GM12878 (cell line): ENCODE measurements at regions not wholly inside any gene's neighbourhood (a gene's known extent, or its start where the extent isn't known, plus 50 kb on each side); places are given as distances from the start of the nearest gene placed in this dataset.

Experiments
- ATAC-seq: fragments of 200-7000 bp; cut with Tn5 transposase; 3 replicates; pipeline ENCODE4 v1.9.1; 2020; ENCODE audit warnings: mild to moderate bottlenecking, moderate library complexity
- BruUV-seq: library from RNA; stranded (reverse); fragments of 400-500 nt; replicated peaks from 2 replicates; lab custom pipeline; 2021; lab: Mats Ljungman, UMichigan
- CTCF ChIA-PET: fragments of 300-600 bp; sonication (Branson Sonifier 250); formaldehyde crosslinking; extraction: SDS; loops from one replicate; lab custom pipeline; 2021; ENCODE audit warnings: inconsistent platforms; lab: Yijun Ruan, JAX
- POLR2A ChIA-PET: fragments of 350-600 bp; formaldehyde crosslinking; extraction: SDS; loops from one replicate; lab custom pipeline; 2021; ENCODE audit warnings: inconsistent platforms; lab: Charles Lee
- RAD21 ChIA-PET: fragments of 300-600 bp; sonication (Branson Sonifier 250); formaldehyde crosslinking; loops from one replicate; lab custom pipeline; 2023; ENCODE audit warnings: antibody characterized with exemption; ENCODE audit not compliant: unreplicated experiment; lab: Charles Lee
- SMC1A ChIA-PET: fragments of 300-600 bp; sonication (Branson Sonifier 250); formaldehyde crosslinking; loops from one replicate; lab custom pipeline; 2023; ENCODE audit not compliant: unreplicated experiment, uncharacterized antibody; lab: Charles Lee
- DNase-seq: peaks from one replicate; pipeline ENCODE4 v3.0.0-alpha.2; 2011; ENCODE audit warnings: low read depth, low spot score
- FAIRE-seq: peaks from 3 replicates; lab custom pipeline; 2011; peaks lifted over from hg19 to GRCh38; lab: Jason Lieb, UNC
- H2AFZ ChIP-seq: 2 replicates; pipeline ENCODE4 v1.6.0; 2011; ENCODE audit warnings: low read depth, low read length, control low read depth; ENCODE audit not compliant: control insufficient read depth
- H3K27ac ChIP-seq: 2 replicates; pipeline ENCODE4 v1.5.1; 2011; ENCODE audit warnings: control low read depth; ENCODE audit not compliant: control insufficient read depth, insufficient read depth
- H3K27me3 ChIP-seq, 2 experiments: replicated peaks in 1 of 2; 2 replicates each; pipeline versions ENCODE4 v1.6.0 to v1.6.1; 2011; ENCODE audit warnings: low read length in 1 of 2; ENCODE audit not compliant: control insufficient read depth in 2 of 2, insufficient read depth in 2 of 2
- H3K36me3 ChIP-seq, 2 experiments: 2 replicates each; pipeline ENCODE4 v1.5.1; 2011; ENCODE audit warnings: low read length in 1 of 2; ENCODE audit not compliant: control insufficient read depth in 2 of 2, insufficient read depth in 2 of 2
- H3K4me1 ChIP-seq: 2 replicates; pipeline ENCODE4 v1.6.1; 2011; ENCODE audit warnings: mild to moderate bottlenecking, low read length, moderate library complexity, mixed read lengths; ENCODE audit not compliant: control insufficient read depth, insufficient read depth
- H3K4me2 ChIP-seq: 2 replicates; pipeline ENCODE4 v1.6.0; 2011; ENCODE audit warnings: control low read depth; ENCODE audit not compliant: control insufficient read depth, insufficient read depth
- H3K4me3 ChIP-seq: fragments of 200-600 bp; sonication (generic); 2 replicates; pipeline ENCODE4 v1.5.1; 2016
- H3K79me2 ChIP-seq: 2 replicates; pipeline ENCODE4 v1.6.0; 2011; ENCODE audit warnings: low read length; ENCODE audit not compliant: control insufficient read depth, insufficient read depth
- H3K9ac ChIP-seq: 2 replicates; pipeline ENCODE4 v1.8.0; 2011; ENCODE audit warnings: low read length, control low read depth, mixed read lengths; ENCODE audit not compliant: control insufficient read depth, insufficient read depth
- H3K9me3 ChIP-seq: replicated peaks from 3 replicates; pipeline ENCODE4 v1.5.1; 2011; ENCODE audit warnings: mild to moderate bottlenecking, low read length; ENCODE audit not compliant: control insufficient read depth, insufficient read depth
- H4K20me1 ChIP-seq: 2 replicates; pipeline ENCODE4 v1.6.0; 2011; ENCODE audit not compliant: control insufficient read depth, insufficient read depth
- BACH1 ChIP-seq: fragments of 450-650 bp; IDR thresholded peaks from 2 replicates; pipeline ENCODE4 v1.6.1; 2017; ENCODE audit warnings: mild to moderate bottlenecking, borderline replicate concordance
- FOS ChIP-seq: IDR thresholded peaks from 3 replicates; pipeline ENCODE4 v1.6.1; 2011; ENCODE audit warnings: borderline replicate concordance; ENCODE audit not compliant: insufficient read length; ENCODE audit errors: extremely low read depth
- JUND ChIP-seq: IDR thresholded peaks from 2 replicates; pipeline ENCODE4 v1.6.1; 2012; ENCODE audit warnings: low read depth, mild to moderate bottlenecking, low read length, improper control_type of control experiment, moderate library complexity
- NR2C2 ChIP-seq: IDR thresholded peaks from 2 replicates; pipeline ENCODE4 v1.6.1; 2011; ENCODE audit warnings: borderline replicate concordance, low read depth; ENCODE audit not compliant: control insufficient read depth, insufficient read length
- WGBS: methylation state at CpG from one replicate; pipeline ENCODE4 v1.1.6; 2016; ENCODE audit warnings: low lambda C conversion rate; ENCODE audit not compliant: insufficient replicate concordance, insufficient coverage; ENCODE audit errors: missing lambda C conversion rate; 5-methylcytosine and 5-hydroxymethylcytosine counted together
- in situ Hi-C: fragments of 300-500 bp; cut with MboI; formaldehyde crosslinking; loops from 9 replicates; pipeline ENCODE4 v1.14.3; 2018; ENCODE audit warnings: mixed read lengths
- intact Hi-C: fragments of 100-400 bp; cut with micrococcal nuclease; formaldehyde crosslinking; loops from one replicate; pipeline ENCODE4 v1.14.2; 2022; ENCODE audit not compliant: unreplicated experiment
- TF ChIP-seq, protein P1 (sequence below): fragments of 450-650 bp; formaldehyde crosslinking; IDR thresholded peaks from 2 replicates; pipeline ENCODE4 v1.4.0; 2022; ENCODE audit warnings: mild to moderate bottlenecking, moderate library complexity
- TF ChIP-seq, protein P2 (sequence below): fragments of 450-650 bp; IDR thresholded peaks from 2 replicates; pipeline ENCODE4 v1.6.1; 2018; ENCODE audit warnings: mild to moderate bottlenecking, low read depth, moderate library complexity; ENCODE audit not compliant: partially characterized antibody
- TF ChIP-seq, protein P3 (sequence below): fragments of 450-650 bp; IDR thresholded peaks from 2 replicates; pipeline ENCODE4 v1.6.1; 2016; ENCODE audit warnings: mild to moderate bottlenecking, moderate library complexity, borderline replicate concordance
- TF ChIP-seq, protein P4 (sequence below): IDR thresholded peaks from 2 replicates; pipeline ENCODE4 v1.6.1; 2011; ENCODE audit warnings: mild to moderate bottlenecking, low read depth, low read length, moderate library complexity; ENCODE audit not compliant: insufficient replicate concordance

DNA sequence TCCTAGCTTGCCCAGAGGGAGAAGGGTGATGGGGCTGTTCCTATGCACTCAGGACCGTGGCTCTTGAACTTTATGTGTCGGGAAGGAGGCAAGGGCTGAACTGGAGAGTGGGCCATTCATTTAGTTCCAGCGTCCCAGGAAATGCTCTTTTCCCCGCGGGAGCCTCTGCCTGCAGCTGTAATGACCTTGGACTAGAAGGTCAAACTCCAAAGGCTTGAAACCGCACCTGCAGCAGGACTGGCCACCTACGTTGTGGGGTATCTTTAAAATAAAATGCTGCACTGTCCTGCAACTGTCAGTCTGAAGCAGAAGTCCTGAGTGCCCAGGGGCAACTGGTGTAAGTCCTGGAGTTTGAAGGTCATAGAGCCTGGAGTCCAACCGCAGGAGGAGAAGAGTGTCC, 61.5 kb upstream of the LSM6 start:
- FAIRE-seq = no peak
- intact Hi-C loops = no loop called here

More for the DNA sequence above, 61.5 kb upstream of the LSM6 start:
- no peak for DNase-seq
- Histone ChIP-seq H3K27me3 (no peaks in the 10 kb centered on the region), H3K4me1 (peaks cover 27% of the 10 kb centered on the region), H3K4me3 (no peak overlapping the region), H3K9ac (no peak overlapping the region), H2AFZ (no peak overlapping the region), H3K4me2 (no peak overlapping the region), H3K79me2 (no peaks in the 10 kb centered on the region), H3K9me3 (no peaks in the 10 kb centered on the region; the same call in 2 of the 3 replicates)
- 79% methylated on average over 8 of the region's 8 CpGs for WGBS
- no peak for ATAC-seq
- CTCF ChIA-PET = no interaction called here
- POLR2A ChIA-PET = no interaction called here
- BruUV-seq = no TSS peak
- TF ChIP-seq FOS (no peak), NR2C2 (no peak), BACH1 (no peak), JUND (no peak)
- TF ChIP-seq, protein P1, sequence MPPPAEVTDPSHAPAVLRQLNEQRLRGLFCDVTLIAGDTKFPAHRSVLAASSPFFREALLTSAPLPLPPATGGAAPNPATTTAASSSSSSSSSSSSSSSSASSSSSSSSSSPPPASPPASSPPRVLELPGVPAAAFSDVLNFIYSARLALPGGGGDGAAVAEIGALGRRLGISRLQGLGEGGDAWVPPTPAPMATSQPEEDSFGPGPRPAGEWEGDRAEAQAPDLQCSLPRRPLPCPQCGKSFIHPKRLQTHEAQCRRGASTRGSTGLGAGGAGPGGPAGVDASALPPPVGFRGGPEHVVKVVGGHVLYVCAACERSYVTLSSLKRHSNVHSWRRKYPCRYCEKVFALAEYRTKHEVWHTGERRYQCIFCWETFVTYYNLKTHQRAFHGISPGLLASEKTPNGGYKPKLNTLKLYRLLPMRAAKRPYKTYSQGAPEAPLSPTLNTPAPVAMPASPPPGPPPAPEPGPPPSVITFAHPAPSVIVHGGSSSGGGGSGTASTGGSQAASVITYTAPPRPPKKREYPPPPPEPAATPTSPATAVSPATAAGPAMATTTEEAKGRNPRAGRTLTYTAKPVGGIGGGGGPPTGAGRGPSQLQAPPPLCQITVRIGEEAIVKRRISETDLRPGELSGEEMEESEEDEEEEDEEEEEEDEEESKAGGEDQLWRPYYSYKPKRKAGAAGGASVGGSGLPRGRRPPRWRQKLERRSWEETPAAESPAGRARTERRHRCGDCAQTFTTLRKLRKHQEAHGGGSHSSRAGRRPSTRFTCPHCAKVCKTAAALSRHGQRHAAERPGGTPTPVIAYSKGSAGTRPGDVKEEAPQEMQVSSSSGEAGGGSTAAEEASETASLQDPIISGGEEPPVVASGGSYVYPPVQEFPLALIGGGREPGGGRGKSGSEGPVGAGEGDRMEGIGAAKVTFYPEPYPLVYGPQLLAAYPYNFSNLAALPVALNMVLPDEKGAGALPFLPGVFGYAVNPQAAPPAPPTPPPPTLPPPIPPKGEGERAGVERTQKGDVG (CRISPR knock-in tag) = no peak
- TF ChIP-seq, protein P2, sequence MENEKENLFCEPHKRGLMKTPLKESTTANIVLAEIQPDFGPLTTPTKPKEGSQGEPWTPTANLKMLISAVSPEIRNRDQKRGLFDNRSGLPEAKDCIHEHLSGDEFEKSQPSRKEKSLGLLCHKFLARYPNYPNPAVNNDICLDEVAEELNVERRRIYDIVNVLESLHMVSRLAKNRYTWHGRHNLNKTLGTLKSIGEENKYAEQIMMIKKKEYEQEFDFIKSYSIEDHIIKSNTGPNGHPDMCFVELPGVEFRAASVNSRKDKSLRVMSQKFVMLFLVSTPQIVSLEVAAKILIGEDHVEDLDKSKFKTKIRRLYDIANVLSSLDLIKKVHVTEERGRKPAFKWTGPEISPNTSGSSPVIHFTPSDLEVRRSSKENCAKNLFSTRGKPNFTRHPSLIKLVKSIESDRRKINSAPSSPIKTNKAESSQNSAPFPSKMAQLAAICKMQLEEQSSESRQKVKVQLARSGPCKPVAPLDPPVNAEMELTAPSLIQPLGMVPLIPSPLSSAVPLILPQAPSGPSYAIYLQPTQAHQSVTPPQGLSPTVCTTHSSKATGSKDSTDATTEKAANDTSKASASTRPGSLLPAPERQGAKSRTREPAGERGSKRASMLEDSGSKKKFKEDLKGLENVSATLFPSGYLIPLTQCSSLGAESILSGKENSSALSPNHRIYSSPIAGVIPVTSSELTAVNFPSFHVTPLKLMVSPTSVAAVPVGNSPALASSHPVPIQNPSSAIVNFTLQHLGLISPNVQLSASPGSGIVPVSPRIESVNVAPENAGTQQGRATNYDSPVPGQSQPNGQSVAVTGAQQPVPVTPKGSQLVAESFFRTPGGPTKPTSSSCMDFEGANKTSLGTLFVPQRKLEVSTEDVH = no peak
- TF ChIP-seq, protein P3, sequence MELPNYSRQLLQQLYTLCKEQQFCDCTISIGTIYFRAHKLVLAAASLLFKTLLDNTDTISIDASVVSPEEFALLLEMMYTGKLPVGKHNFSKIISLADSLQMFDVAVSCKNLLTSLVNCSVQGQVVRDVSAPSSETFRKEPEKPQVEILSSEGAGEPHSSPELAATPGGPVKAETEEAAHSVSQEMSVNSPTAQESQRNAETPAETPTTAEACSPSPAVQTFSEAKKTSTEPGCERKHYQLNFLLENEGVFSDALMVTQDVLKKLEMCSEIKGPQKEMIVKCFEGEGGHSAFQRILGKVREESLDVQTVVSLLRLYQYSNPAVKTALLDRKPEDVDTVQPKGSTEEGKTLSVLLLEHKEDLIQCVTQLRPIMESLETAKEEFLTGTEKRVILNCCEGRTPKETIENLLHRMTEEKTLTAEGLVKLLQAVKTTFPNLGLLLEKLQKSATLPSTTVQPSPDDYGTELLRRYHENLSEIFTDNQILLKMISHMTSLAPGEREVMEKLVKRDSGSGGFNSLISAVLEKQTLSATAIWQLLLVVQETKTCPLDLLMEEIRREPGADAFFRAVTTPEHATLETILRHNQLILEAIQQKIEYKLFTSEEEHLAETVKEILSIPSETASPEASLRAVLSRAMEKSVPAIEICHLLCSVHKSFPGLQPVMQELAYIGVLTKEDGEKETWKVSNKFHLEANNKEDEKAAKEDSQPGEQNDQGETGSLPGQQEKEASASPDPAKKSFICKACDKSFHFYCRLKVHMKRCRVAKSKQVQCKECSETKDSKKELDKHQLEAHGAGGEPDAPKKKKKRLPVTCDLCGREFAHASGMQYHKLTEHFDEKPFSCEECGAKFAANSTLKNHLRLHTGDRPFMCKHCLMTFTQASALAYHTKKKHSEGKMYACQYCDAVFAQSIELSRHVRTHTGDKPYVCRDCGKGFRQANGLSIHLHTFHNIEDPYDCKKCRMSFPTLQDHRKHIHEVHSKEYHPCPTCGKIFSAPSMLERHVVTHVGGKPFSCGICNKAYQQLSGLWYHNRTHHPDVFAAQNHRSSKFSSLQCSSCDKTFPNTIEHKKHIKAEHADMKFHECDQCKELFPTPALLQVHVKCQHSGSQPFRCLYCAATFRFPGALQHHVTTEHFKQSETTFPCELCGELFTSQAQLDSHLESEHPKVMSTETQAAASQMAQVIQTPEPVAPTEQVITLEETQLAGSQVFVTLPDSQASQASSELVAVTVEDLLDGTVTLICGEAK = no peak
- TF ChIP-seq, protein P4, sequence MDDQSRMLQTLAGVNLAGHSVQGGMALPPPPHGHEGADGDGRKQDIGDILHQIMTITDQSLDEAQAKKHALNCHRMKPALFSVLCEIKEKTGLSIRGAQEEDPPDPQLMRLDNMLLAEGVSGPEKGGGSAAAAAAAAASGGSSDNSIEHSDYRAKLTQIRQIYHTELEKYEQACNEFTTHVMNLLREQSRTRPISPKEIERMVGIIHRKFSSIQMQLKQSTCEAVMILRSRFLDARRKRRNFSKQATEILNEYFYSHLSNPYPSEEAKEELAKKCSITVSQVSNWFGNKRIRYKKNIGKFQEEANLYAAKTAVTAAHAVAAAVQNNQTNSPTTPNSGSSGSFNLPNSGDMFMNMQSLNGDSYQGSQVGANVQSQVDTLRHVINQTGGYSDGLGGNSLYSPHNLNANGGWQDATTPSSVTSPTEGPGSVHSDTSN = no peak
- TF ChIP-seq, all 136 proteins: peak for 0
- Histone ChIP-seq H3K27ac (no peak overlapping the region), H3K36me3 (no peaks in the 10 kb centered on the region), H4K20me1 (no peaks in the 10 kb centered on the region)
- in situ Hi-C loops = no loop called here
- ChIA-PET RAD21 (no interaction called here), SMC1A (no interaction called here)
